Keratinocyte (primary cell): ENCODE measurements at regions not wholly inside any gene's neighbourhood (a gene's known extent, or its start where the extent isn't known, plus 50 kb on each side); places are given as distances from the start of the nearest gene placed in this dataset.

ENCODE experiments used
- DNase-seq: peaks from one replicate; pipeline ENCODE4 v3.0.0-alpha.2; 2011; ENCODE audit warnings: low read depth, missing footprints, low spot score
- FAIRE-seq: peaks from 2 replicates; lab custom pipeline; 2011; peaks lifted over from hg19 to GRCh38; lab: Jason Lieb, UNC
- H2AFZ ChIP-seq: 2 replicates; pipeline ENCODE4 v1.6.0; 2012; ENCODE audit warnings: low read length, control low read depth, inconsistent platforms; ENCODE audit not compliant: control insufficient read depth
- H3K27ac ChIP-seq: 2 replicates; pipeline ENCODE4 v1.5.1; 2011; ENCODE audit warnings: low read length; ENCODE audit not compliant: control insufficient read depth, insufficient read depth
- H3K27me3 ChIP-seq: 3 replicates; pipeline ENCODE4 v1.6.0; 2011; ENCODE audit warnings: low read length; ENCODE audit not compliant: control insufficient read depth, insufficient read depth; ENCODE audit errors: extremely low read depth
- H3K36me3 ChIP-seq, 2 experiments: 2 replicates in 1 of 2; 3 replicates in 1 of 2; pipeline ENCODE4 v1.5.1; 2011; ENCODE audit warnings: low read length in 2 of 2, mild to moderate bottlenecking in 1 of 2; ENCODE audit not compliant: control insufficient read depth in 2 of 2, insufficient read depth in 2 of 2; ENCODE audit errors: extremely low read depth in 1 of 2
- H3K4me1 ChIP-seq: 3 replicates; pipeline ENCODE4 v1.5.1; 2011; ENCODE audit warnings: low read length; ENCODE audit not compliant: control insufficient read depth, insufficient read depth; ENCODE audit errors: extremely low read depth
- H3K4me2 ChIP-seq: 3 replicates; pipeline ENCODE4 v1.6.0; 2011; ENCODE audit warnings: low read depth, low read length; ENCODE audit not compliant: control insufficient read depth, insufficient read depth; ENCODE audit errors: extremely low read depth
- H3K4me3 ChIP-seq, 3 experiments: fragments of 200-600 bp in 1 of 3; sonication (generic) in 1 of 3; 2 replicates in 2 of 3; 3 replicates in 1 of 3; pipeline ENCODE4 v1.5.1; 2011 to 2016; ENCODE audit warnings: low read length in 3 of 3, mild to moderate bottlenecking in 3 of 3, control low read depth in 2 of 3, inconsistent platforms in 1 of 3, low read depth in 1 of 3, mixed read lengths in 1 of 3, mixed run types in 1 of 3, moderate library complexity in 1 of 3; ENCODE audit not compliant: control insufficient read depth in 2 of 3, insufficient read depth in 2 of 3; ENCODE audit errors: extremely low read depth in 1 of 3
- H3K79me2 ChIP-seq: 2 replicates; pipeline ENCODE4 v1.6.0; 2012; ENCODE audit warnings: low read length; ENCODE audit not compliant: control insufficient read depth, insufficient read depth
- H3K9ac ChIP-seq: 3 replicates; pipeline ENCODE4 v1.6.0; 2011; ENCODE audit warnings: low read length; ENCODE audit not compliant: control insufficient read depth, insufficient read depth; ENCODE audit errors: extremely low read depth
- H3K9me1 ChIP-seq: 3 replicates; pipeline ENCODE4 v1.6.0; 2011; ENCODE audit warnings: low read length; ENCODE audit not compliant: control insufficient read depth, insufficient read depth; ENCODE audit errors: extremely low read depth
- H3K9me3 ChIP-seq: 2 replicates; pipeline ENCODE4 v1.5.1; 2012; ENCODE audit warnings: low read depth, low read length; ENCODE audit not compliant: control insufficient read depth
- H4K20me1 ChIP-seq: 3 replicates; pipeline ENCODE4 v1.6.0; 2011; ENCODE audit warnings: low read length; ENCODE audit not compliant: control insufficient read depth, insufficient read depth; ENCODE audit errors: extremely low read depth
- CTCF ChIP-seq, 3 experiments: IDR thresholded peaks in 1 of 3; conservative IDR thresholded peaks in 1 of 3; optimal IDR thresholded peaks in 1 of 3; 2 replicates in 2 of 3; 3 replicates in 1 of 3; pipeline versions ENCODE3 to v1.5.1; 2011; ENCODE audit warnings: low read length in 3 of 3, mild to moderate bottlenecking in 3 of 3, moderate library complexity in 2 of 3, control low read depth in 1 of 3, inconsistent platforms in 1 of 3; ENCODE audit not compliant: insufficient read depth in 2 of 3; ENCODE audit errors: extremely low read depth in 1 of 3
- EZH2 ChIP-seq: IDR thresholded peaks from one replicate; pipeline ENCODE4 v1.6.1; 2012; ENCODE audit warnings: inconsistent platforms, mild to moderate bottlenecking, low read length, moderate library complexity
- dilution Hi-C: fragments of 300-500 bp; cut with MboI; formaldehyde crosslinking; loops from one replicate; pipeline ENCODE4 v1.7.0; 2020; ENCODE audit warnings: low sequenced_read_pairs; ENCODE audit not compliant: extremely low pct_ligation_motif_present

GRCh38 chr19:27865927-27866777 lies 1346.8 kb downstream of the UQCRFS1 start:
- no peaks in the 10 kb centered on the region for H3K27me3 ChIP-seq
- H3K9me3 ChIP-seq, result peaks cover 2% of the 10 kb centered on the region
- H4K20me1 ChIP-seq, result no peaks in the 10 kb centered on the region
- no peaks in the 10 kb centered on the region for H3K36me3 ChIP-seq
- dilution Hi-C loops, result no loop called here
- H3K4me3 ChIP-seq, result no peak overlapping the region
- H2AFZ ChIP-seq, result no peak overlapping the region
- no peaks in the 10 kb centered on the region for H3K79me2 ChIP-seq
- no peak overlapping the region for H3K9ac ChIP-seq
- H3K9me1 ChIP-seq, result no peaks in the 10 kb centered on the region
- no peak overlapping the region for H3K4me2 ChIP-seq
- H3K4me1 ChIP-seq, result no peaks in the 10 kb centered on the region
- no peak for DNase-seq
- no peak overlapping the region for H3K27ac ChIP-seq
- no peak for TF ChIP-seq EZH2
- no peak for TF ChIP-seq CTCF (optimal IDR thresholded peaks at IDR 0.05 in 1 of 3, IDR thresholded peaks at IDR 0.05 in 1 of 3, conservative IDR thresholded peaks at IDR 0.05 in 1 of 3; ENCODE audit: extremely low read depth in 1 of 3, insufficient read depth in 2 of 3, low read length in 3 of 3)
- FAIRE-seq, result no peak

DNA sequence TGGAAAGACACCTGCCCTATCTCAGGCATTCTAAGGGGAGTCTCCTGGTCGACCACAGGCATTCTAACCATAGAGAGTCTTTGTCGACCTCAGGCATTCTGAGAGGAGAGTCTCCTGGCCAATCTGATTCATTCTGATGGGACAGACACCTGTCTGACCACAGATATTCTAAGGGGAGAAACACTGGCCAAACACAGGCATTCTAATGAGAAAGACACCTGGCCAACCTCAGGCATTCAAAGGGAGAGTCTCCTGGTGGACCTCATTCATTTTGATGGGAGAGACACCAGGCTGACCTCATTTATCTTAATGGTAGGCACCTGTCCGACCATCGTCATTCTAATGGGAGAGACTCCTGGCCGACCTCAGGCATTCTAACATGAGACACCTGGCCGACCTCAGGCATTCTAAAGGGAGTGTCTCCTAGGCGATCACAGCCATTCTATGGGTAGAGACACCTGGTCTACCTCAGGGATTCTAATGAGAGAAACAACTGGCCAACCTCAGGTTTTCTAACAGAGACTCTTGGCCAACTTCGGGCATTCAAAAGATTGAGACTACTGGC lies 1351.5 kb downstream of the UQCRFS1 start:
- peaks cover 4% of the 10 kb centered on the region for H3K9me3 ChIP-seq
- H3K9ac ChIP-seq, result no peak overlapping the region
- FAIRE-seq (no peak), DNase-seq (no peak)
- H3K27me3 ChIP-seq, result no peaks in the 10 kb centered on the region
- no peak for TF ChIP-seq CTCF (optimal IDR thresholded peaks at IDR 0.05 in 1 of 3, IDR thresholded peaks at IDR 0.05 in 1 of 3, conservative IDR thresholded peaks at IDR 0.05 in 1 of 3; ENCODE audit: extremely low read depth in 1 of 3, insufficient read depth in 2 of 3, low read length in 3 of 3)
- TF ChIP-seq EZH2, result no peak
- no peak overlapping the region for H3K4me3 ChIP-seq
- H3K9me1 ChIP-seq, result no peaks in the 10 kb centered on the region
- dilution Hi-C loops, result no loop called here
- no peaks in the 10 kb centered on the region for H3K4me1 ChIP-seq
- H2AFZ ChIP-seq, result no peak overlapping the region
- H3K79me2 ChIP-seq, result no peaks in the 10 kb centered on the region
- H4K20me1 ChIP-seq, result no peaks in the 10 kb centered on the region
- no peak overlapping the region for H3K27ac ChIP-seq
- no peaks in the 10 kb centered on the region for H3K36me3 ChIP-seq
- no peak overlapping the region for H3K4me2 ChIP-seq
